NCI-H774 (cell line): ENCODE measurements at regions not wholly inside any gene's neighbourhood (a gene's known extent, or its start where the extent isn't known, plus 50 kb on each side); places are given as distances from the start of the nearest gene placed in this dataset.

Source experiments
- DNase-seq: peaks from one replicate; lab custom pipeline; 2025; lab: John Stamatoyannopoulos, UW

GRCh38 chr12:45629292-45629691 lies 100.2 kb upstream of the ARID2 start:
- no peak for DNase-seq

- DNase-seq, result no peak
Observed at GRCh38 chr12:45633733-45634132, 95.8 kb upstream of the ARID2 start.

- no peak for DNase-seq
Observed at GRCh38 chr12:45634273-45634917, 95.1 kb upstream of the ARID2 start.

- DNase-seq, result no peak
Observed at GRCh38 chr12:45637242-45637641, 92.3 kb upstream of the ARID2 start.

GRCh38 chr12:45637706-45638105 lies 91.8 kb upstream of the ARID2 start:
- DNase-seq, result no peak

GRCh38 chr12:45638386-45638785 lies 91.1 kb upstream of the ARID2 start:
- DNase-seq, result no peak

GRCh38 chr12:45644541-45644940 lies 85.0 kb upstream of the ARID2 start:
- DNase-seq, result no peak

- DNase-seq, result no peak
Observed at GRCh38 chr12:45646851-45647581, 82.5 kb upstream of the ARID2 start.

- no peak for DNase-seq
Observed at GRCh38 chr12:45648070-45648469, 81.4 kb upstream of the ARID2 start.

- DNase-seq, result no peak
Observed at GRCh38 chr12:45651029-45651428, 78.5 kb upstream of the ARID2 start.

GRCh38 chr12:45654002-45654665 lies 75.4 kb upstream of the ARID2 start:
- no peak for DNase-seq

GRCh38 chr12:45655186-45655585 lies 74.3 kb upstream of the ARID2 start:
- peak; percentile 38 for DNase-seq

- no peak for DNase-seq
Observed at GRCh38 chr12:45655743-45656142, 73.8 kb upstream of the ARID2 start.

- DNase-seq, result no peak
Observed at GRCh38 chr12:45658020-45658419, 71.5 kb upstream of the ARID2 start.

GRCh38 chr12:45660330-45660729 lies 69.2 kb upstream of the ARID2 start:
- DNase-seq, result no peak

- DNase-seq, result no peak
Observed at GRCh38 chr12:45663455-45663854, 66.1 kb upstream of the ARID2 start.

- no peak for DNase-seq
Observed at GRCh38 chr12:45665941-45666340, 63.6 kb upstream of the ARID2 start.

- no peak for DNase-seq
Observed at GRCh38 chr12:45666396-45666795, 63.1 kb upstream of the ARID2 start.

GRCh38 chr12:45666816-45667215 lies 62.7 kb upstream of the ARID2 start:
- DNase-seq, result no peak

GRCh38 chr12:45667761-45668160 lies 61.7 kb upstream of the ARID2 start:
- DNase-seq, result no peak

- no peak for DNase-seq
Observed at GRCh38 chr12:45668641-45669040, 60.9 kb upstream of the ARID2 start.

- DNase-seq, result no peak
Observed at GRCh38 chr12:45669093-45669492, 60.4 kb upstream of the ARID2 start.

GRCh38 chr12:45669792-45670191 lies 59.7 kb upstream of the ARID2 start:
- DNase-seq, result no peak
